GM21619 (cell line): ENCODE measurements at regions not wholly inside any gene's neighbourhood (a gene's known extent, or its start where the extent isn't known, plus 50 kb on each side); places are given as distances from the start of the nearest gene placed in this dataset.

Source experiments
- ATAC-seq: cut with Tn5 transposase; IDR thresholded peaks from one replicate; pipeline ENCODE4 v1.9.1; 2021; ENCODE audit not compliant: unreplicated experiment

DNA sequence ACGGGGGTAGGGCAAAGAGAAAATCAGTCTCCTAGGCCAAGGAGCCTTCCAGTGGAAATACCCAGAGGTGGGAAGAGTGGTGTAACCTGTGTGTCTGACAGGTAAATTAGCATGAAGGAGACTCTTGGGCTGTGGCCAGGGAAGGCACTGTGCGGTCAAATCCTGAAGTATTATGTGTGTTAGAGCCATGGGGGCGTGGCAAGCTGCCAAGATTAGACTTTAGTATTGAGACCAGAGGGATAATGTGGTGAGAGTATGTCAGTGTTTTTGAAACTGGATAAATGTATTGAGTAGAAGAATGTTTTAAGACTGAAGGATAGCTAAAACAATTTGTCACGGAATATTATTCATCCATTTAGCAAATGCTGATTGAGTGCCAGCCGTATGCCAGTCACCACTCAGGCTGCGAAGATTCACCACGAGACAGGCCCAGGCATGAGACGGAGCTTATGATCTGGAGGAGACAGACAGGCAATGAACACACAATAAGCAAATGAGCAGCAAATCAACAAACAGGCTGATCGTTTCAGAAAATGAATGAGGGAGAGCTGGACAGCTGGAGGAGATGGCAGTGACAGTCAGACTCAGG lies 445.9 kb downstream of the MCTP2 start:
- ATAC-seq: no peak

- ATAC-seq: no peak
These were observed 450.8 kb downstream of the MCTP2 start for GRCh38 chr15:94682171-94682570.

GRCh38 chr15:94683902-94684301 lies 452.5 kb downstream of the MCTP2 start:
- no peak for ATAC-seq

GRCh38 chr15:94691169-94691568 lies 459.8 kb downstream of the MCTP2 start:
- ATAC-seq: no peak

DNA sequence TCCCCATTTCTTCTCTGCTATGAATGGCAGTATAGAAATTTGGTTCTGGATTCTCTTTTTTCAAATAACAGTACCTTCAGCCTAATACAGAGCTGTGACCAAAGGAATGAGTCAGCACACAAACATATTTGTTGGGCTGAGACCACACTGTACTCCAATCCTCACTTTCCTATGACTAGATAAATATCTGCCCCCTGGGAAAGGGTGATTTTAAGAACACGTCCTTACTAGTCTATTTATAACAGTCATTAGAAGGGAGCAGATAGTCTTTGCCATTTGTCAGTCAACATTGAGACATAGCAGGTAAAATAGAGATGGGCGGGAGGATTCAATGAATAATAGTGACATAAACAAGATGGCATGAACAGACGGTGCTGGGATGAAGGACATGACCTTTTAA lies 461.3 kb downstream of the MCTP2 start:
- no peak for ATAC-seq

DNA sequence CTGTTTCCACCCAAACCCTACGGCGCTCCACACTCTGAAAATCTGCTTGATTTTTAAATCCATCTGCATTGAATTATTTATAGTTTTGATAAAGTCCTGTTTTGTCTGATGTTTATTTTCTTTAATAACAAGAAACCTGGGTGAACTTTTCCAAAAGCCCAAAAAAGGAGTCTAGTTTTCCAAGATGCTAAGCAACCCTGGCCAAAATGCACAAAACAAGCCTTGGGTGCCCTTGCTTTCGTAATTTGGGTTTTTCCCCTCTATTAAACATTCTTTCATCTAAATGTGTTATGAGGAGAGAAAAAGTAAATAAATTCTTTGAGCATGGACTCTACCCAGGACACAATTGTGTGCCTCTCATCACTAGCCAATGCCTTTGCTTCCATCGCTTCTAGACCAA lies 468.9 kb downstream of the MCTP2 start:
- no peak for ATAC-seq

GRCh38 chr15:94701281-94701985 lies 470.1 kb downstream of the MCTP2 start:
- no peak for ATAC-seq

DNA sequence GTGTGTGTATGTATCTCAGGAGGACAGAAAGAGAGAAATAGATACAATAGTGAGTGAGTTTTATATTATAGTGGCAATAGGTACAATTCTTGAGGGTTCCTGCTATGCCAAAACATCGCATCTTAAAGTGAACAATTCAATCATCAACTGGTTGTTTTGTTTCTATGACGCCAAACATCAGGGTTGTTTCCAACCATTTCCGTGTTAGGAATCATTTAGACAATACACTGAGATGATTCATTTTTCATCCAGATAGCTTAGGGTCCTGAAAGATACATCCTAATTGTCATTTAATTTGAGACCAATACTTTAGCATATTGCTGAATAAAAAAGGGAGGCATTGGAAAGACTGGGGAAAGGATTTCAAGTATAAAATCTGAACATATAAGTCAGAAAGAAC lies 472.2 kb downstream of the MCTP2 start:
- no peak for ATAC-seq

DNA sequence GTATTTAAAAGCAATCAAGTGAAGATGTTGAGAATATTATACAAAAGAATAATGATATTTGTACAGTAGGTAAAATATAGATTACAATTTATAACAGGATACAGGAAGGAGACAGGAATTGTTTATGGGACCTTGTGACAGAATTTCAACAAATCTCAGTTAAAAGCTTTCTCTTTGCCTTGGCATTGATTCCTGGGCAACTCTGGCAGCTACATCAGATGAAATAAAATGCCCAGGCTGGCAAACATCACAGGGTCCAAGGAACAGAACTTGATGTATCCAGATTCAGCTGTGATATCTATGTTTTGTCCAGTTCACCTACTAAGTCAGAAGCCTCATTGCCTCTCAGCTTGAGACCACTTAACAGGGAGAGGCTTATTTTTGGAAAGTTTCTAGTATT lies 473.1 kb downstream of the MCTP2 start:
- ATAC-seq: no peak

DNA sequence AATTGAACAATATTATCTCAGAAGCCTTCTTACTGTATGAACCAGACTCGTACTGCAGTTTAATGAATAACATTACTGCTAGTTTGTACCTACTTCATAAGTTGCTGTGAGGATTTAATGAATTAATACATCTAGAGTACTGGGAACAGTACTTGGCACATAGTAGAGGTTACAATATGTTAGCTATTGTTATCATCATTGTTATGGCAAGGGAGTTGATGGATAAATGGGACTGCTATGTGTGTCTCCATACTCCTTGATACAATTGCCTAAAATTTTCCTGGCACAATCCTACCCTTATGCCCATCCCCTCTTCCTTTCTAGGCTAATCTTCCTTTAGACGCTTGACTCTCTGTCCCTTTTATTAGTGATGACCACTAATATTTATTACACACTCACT lies 473.6 kb downstream of the MCTP2 start:
- no peak for ATAC-seq

GRCh38 chr15:94709319-94709718 lies 478.0 kb downstream of the MCTP2 start:
- no peak for ATAC-seq

DNA sequence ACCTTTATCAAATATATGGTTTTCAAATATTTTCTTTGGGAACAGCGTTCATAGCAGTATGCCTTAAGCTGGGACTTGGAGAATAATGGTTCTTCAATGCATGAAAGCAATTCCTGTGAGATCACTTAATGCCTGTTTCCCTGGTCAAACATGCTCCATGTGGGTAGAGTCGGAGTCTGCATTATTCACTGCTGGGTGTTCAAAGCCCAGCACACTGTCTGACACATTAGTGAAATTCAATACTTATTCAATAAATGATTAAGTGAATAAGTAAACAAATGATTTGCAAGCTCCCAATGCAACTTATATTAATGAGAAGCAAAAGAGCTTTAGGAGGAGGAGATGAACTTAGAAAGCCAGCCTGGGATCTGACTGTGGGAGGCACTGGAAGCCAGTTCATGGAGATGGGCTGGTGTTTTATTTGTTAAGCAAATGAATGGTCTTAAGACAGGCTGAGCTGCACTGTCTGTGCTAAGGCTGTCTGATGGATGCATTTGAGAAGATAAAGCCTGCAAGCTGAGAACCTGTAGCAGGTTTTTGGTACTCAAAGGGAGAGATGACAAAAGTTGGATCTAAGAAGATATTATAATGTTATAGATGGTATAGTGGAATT lies 490.8 kb downstream of the MCTP2 start:
- no peak for ATAC-seq

DNA sequence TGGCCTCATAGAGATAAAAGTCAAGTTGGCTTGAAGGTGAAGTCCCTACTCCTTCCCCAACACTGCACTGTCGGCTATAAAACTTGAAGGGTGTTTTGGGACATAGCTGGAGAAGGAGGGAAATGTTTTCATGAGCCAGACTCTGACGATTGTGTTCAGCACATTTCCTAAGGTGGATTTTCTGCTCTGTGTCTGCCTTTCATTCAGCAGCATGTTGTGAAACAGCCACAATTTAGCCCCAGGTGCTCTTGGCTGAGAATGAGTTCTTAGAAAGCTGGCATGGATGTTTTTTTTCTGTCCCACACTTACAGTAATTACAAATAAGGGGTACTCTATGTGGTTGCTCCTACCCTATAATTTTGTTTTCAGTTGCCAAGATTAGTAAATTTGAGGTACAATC lies 492.4 kb downstream of the MCTP2 start:
- ATAC-seq: no peak

GRCh38 chr15:94731286-94731685 lies 499.9 kb downstream of the MCTP2 start:
- ATAC-seq: no peak

DNA sequence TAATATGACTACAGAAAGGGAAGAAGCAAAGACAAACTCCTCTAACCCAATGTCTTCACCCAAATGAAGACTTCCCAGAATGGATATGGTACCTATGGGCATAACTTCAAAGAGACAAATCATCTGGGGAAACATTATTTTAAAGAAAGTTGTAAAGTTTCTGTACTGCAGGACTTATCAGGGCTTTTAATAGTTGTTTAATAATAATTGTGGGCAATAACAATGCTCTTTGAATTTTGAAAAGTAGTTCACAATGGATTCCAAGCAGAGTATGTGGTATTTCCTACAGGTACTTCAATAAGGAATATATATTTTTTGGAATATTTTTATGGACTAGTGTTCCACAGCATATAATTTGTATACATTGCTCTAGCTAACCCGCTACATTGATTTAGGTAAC lies 503.1 kb downstream of the MCTP2 start:
- ATAC-seq: no peak

GRCh38 chr15:94736236-94736635 lies 504.9 kb downstream of the MCTP2 start:
- no peak for ATAC-seq

DNA sequence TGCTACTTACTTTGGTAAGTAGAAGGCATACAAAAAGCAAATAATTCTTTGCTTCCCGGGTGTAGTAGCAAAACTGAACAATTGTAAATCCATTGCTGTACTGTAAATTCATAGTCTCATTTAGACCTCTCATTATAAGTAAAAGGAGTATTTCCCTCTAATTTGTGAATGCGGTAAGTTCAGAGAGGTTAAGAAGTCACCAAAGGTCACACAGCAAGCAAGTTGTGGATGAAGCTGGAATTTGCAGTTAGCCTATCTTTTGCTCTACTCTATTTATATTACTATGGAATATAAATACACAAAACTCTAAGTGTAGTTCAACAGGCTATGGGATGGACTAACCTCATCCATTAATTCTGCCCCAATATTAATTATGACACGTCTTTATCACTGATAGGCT lies 508.3 kb downstream of the MCTP2 start:
- ATAC-seq: no peak

- ATAC-seq: no peak
These were observed 509.1 kb downstream of the MCTP2 start for GRCh38 chr15:94740469-94740868.

GRCh38 chr15:94743668-94744067 lies 512.3 kb downstream of the MCTP2 start:
- no peak for ATAC-seq

DNA sequence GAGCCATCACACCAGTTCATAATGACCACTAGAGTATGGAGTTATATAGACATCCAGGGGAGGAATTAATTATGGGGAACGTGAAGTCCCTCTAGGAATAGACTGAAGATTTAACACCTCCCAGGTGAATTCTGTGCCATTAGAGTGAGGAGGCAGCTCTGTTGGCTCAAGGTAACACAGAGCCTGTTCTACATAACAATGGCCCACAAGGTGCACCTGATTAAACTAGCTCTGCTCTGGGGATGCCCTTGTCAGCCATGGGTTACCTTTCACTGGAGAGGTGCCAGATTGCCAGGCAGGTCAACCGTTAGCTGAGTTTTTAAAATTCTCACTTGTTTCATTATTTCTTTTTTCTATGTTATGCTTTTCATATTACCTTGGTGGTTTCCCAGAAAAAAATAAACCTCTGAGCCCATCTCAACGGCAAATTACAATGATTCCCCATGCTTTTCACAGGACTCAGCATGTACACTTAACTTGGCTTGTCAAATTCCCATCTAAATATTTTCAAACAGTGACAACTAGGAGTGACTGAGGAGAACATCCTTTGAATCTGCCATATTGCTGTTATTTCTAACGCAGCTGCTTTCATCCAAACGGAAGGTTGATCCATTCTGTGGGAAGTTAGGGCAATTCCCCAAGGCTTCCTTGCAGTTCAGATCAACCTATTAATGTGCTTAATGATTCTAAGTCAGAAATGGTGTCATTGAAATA lies 512.9 kb downstream of the MCTP2 start:
- ATAC-seq: no peak

GRCh38 chr15:94745371-94745770 lies 514.0 kb downstream of the MCTP2 start:
- ATAC-seq: no peak

DNA sequence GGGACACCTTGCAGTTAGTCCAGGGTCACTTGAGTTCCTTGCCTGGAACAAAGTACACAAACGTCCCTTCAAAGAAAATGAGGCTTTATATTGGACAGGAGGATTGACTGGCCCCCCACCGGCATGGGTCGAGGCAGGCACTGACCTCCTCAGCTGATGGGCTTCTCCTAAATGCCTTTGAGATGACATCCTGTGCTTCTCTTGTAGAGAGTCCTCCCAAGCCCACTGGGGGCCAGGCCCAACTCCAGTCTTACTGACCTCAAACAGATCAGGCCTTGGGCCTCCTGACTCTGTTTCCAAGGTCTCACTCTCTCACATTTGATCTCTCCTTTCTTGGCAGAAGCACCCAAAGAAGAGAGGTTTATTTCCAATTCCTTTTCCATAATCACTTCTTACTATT lies 516.1 kb downstream of the MCTP2 start:
- no peak for ATAC-seq
